HG02943 (cell line): ENCODE measurements at regions not wholly inside any gene's neighbourhood (a gene's known extent, or its start where the extent isn't known, plus 50 kb on each side); places are given as distances from the start of the nearest gene placed in this dataset.
A peak's percentile ranks its signal among the peaks of the same experiment; 100 is the strongest.

Experiments
- ATAC-seq: cut with Tn5 transposase; IDR thresholded peaks from one replicate; pipeline ENCODE4 v1.9.1; 2021; ENCODE audit warnings: mild to moderate bottlenecking, low read depth, moderate library complexity; ENCODE audit not compliant: unreplicated experiment

GRCh38 chr7:88700725-88701124 is 58.8 kb upstream of the ZNF804B start:
- no peak for ATAC-seq

- ATAC-seq = no peak
These were observed 65.3 kb upstream of the ZNF804B start for GRCh38 chr7:88694207-88694606.

GRCh38 chr7:88693131-88693530 is 66.4 kb upstream of the ZNF804B start:
- no peak for ATAC-seq

- ATAC-seq = no peak
These were observed 67.0 kb upstream of the ZNF804B start for GRCh38 chr7:88692493-88692892.

- no peak for ATAC-seq
These were observed 69.7 kb upstream of the ZNF804B start for GRCh38 chr7:88689821-88690220.

- ATAC-seq = no peak
These were observed 71.3 kb upstream of the ZNF804B start for GRCh38 chr7:88688222-88688621.

GRCh38 chr7:88686468-88687229 is 72.9 kb upstream of the ZNF804B start:
- ATAC-seq = no peak

- no peak for ATAC-seq
These were observed 77.8 kb upstream of the ZNF804B start for GRCh38 chr7:88681682-88682081.

GRCh38 chr7:88670536-88670935 is 89.0 kb upstream of the ZNF804B start:
- no peak for ATAC-seq

GRCh38 chr7:88669913-88670312 is 89.6 kb upstream of the ZNF804B start:
- ATAC-seq = no peak

- ATAC-seq = no peak
These were observed 90.9 kb upstream of the ZNF804B start for GRCh38 chr7:88668591-88668990.

GRCh38 chr7:88666626-88667025 is 92.9 kb upstream of the ZNF804B start:
- ATAC-seq = no peak

GRCh38 chr7:88665892-88666514 is 93.5 kb upstream of the ZNF804B start:
- ATAC-seq = no peak

GRCh38 chr7:88664630-88665233 is 94.8 kb upstream of the ZNF804B start:
- no peak for ATAC-seq

GRCh38 chr7:88661921-88662320 is 97.6 kb upstream of the ZNF804B start:
- ATAC-seq = no peak

GRCh38 chr7:88647825-88648224 is 111.7 kb upstream of the ZNF804B start:
- ATAC-seq = no peak

GRCh38 chr7:88638583-88638982 is 120.9 kb upstream of the ZNF804B start:
- no peak for ATAC-seq

- ATAC-seq = no peak
These were observed 121.7 kb upstream of the ZNF804B start for GRCh38 chr7:88637795-88638194.

GRCh38 chr7:88635149-88635548 is 124.4 kb upstream of the ZNF804B start:
- ATAC-seq = no peak

- no peak for ATAC-seq
These were observed 129.9 kb upstream of the ZNF804B start for GRCh38 chr7:88629559-88629958.

GRCh38 chr7:88628363-88629085 is 131.0 kb upstream of the ZNF804B start:
- peak; percentile 99 for ATAC-seq
